H1 (cell line): ENCODE measurements at regions not wholly inside any gene's neighbourhood (a gene's known extent, or its start where the extent isn't known, plus 50 kb on each side); places are given as distances from the start of the nearest gene placed in this dataset.
A peak's percentile ranks its signal among the peaks of the same experiment; 100 is the strongest.

Experiments used
- CTCF ChIA-PET: fragments of 300-600 bp; sonication (Branson Sonifier 250); formaldehyde crosslinking; loops from one replicate; lab custom pipeline; 2021; ENCODE audit not compliant: partially characterized antibody; lab: Charles Lee
- POLR2A ChIA-PET: fragments of 300-600 bp; sonication (Branson Sonifier 250); formaldehyde crosslinking; loops from one replicate; lab custom pipeline; 2021; ENCODE audit warnings: inconsistent platforms; ENCODE audit not compliant: partially characterized antibody; lab: Charles Lee
- DNase-seq, 2 experiments: peaks; one replicate each; pipeline versions ENCODE4 v3.0.0 to v3.0.0-alpha.2; 2010 to 2022; ENCODE audit warnings: low spot score in 2 of 2, low read depth in 1 of 2, mixed read lengths in 1 of 2
- FAIRE-seq: peaks from 2 replicates; lab custom pipeline; 2011; peaks lifted over from hg19 to GRCh38; lab: Jason Lieb, UNC
- H2AFZ ChIP-seq: 2 replicates; pipeline ENCODE4 v1.8.1; 2012; ENCODE audit warnings: low read length, inconsistent platforms
- H2AK5ac ChIP-seq: 2 replicates; pipeline ENCODE4 v1.6.1; 2013; ENCODE audit warnings: low read depth, low read length
- H2BK120ac ChIP-seq: replicated peaks from 2 replicates; pipeline ENCODE3; 2013; ENCODE audit warnings: low read depth, low read length, inconsistent platforms
- H2BK12ac ChIP-seq: 2 replicates; pipeline ENCODE4 v1.6.1; 2013; ENCODE audit warnings: low read depth, low read length
- H2BK15ac ChIP-seq: 2 replicates; pipeline ENCODE4 v1.6.1; 2013; ENCODE audit warnings: low read length
- H2BK20ac ChIP-seq: 2 replicates; pipeline ENCODE4 v1.6.1; 2013; ENCODE audit warnings: low read length
- H2BK5ac ChIP-seq: 2 replicates; pipeline ENCODE4 v1.6.1; 2013; ENCODE audit warnings: low read depth, low read length
- H3K14ac ChIP-seq: 2 replicates; pipeline ENCODE4 v1.6.1; 2013; ENCODE audit warnings: inconsistent platforms; ENCODE audit not compliant: insufficient read length
- H3K18ac ChIP-seq: 2 replicates; pipeline ENCODE4 v1.6.1; 2013; ENCODE audit warnings: low read length; ENCODE audit errors: extremely low read depth
- H3K23ac ChIP-seq: 2 replicates; pipeline ENCODE4 v1.6.1; 2013; ENCODE audit warnings: inconsistent platforms; ENCODE audit not compliant: insufficient read length
- H3K23me2 ChIP-seq: 2 replicates; pipeline ENCODE4 v1.6.1; 2013; ENCODE audit warnings: low read depth, low read length
- H3K27ac ChIP-seq: 2 replicates; pipeline ENCODE4 v1.6.1; 2011; ENCODE audit warnings: low read depth, low read length, inconsistent platforms
- H3K27me3 ChIP-seq, 4 experiments: replicated peaks in 1 of 4; 1 replicate in 1 of 4; 2 replicates in 3 of 4; pipeline versions ENCODE4 v1.6.1 to v1.8.1; 2011 to 2013; ENCODE audit warnings: low read length in 3 of 4, mild to moderate bottlenecking in 3 of 4, inconsistent platforms in 2 of 4, mixed read lengths in 2 of 4, moderate library complexity in 1 of 4; ENCODE audit not compliant: control insufficient read depth in 3 of 4, insufficient read depth in 3 of 4; ENCODE audit errors: extremely low read depth in 1 of 4
- H3K36me3 ChIP-seq, 4 experiments: 2 replicates each; pipeline versions ENCODE4 v1.6.1 to v1.8.1; 2011 to 2013; ENCODE audit warnings: mild to moderate bottlenecking in 4 of 4, low read length in 3 of 4, moderate library complexity in 2 of 4, control low read depth in 1 of 4, inconsistent platforms in 1 of 4; ENCODE audit not compliant: insufficient read depth in 4 of 4, control insufficient read depth in 2 of 4
- H3K4ac ChIP-seq: replicated peaks from 2 replicates; pipeline ENCODE3; 2013; ENCODE audit warnings: low read length, low read depth, mixed read lengths, inconsistent platforms; ENCODE audit not compliant: insufficient read length
- H3K4me1 ChIP-seq, 4 experiments: replicated peaks in 1 of 4; 1 replicate in 1 of 4; 2 replicates in 3 of 4; pipeline versions ENCODE4 v1.6.1 to v1.8.1; 2011 to 2013; ENCODE audit warnings: low read length in 3 of 4, inconsistent platforms in 2 of 4, mixed read lengths in 1 of 4; ENCODE audit not compliant: insufficient read depth in 4 of 4, control insufficient read depth in 3 of 4
- H3K4me2 ChIP-seq, 2 experiments: 2 replicates each; pipeline versions ENCODE4 v1.6.1 to v1.8.1; 2011 to 2013; ENCODE audit warnings: low read depth in 2 of 2, low read length in 2 of 2, control low read depth in 1 of 2, inconsistent platforms in 1 of 2, mild to moderate bottlenecking in 1 of 2; ENCODE audit not compliant: insufficient read depth in 1 of 2
- H3K4me3 ChIP-seq, 4 experiments: fragments of 200-600, 300-600 bp in 1 of 4; sonication (generic), shearing (Covaris generic), sonication (Bioruptor Twin) in 1 of 4; 2 replicates each; pipeline versions ENCODE4 v1.5.1 to v1.8.1; 2011 to 2016; ENCODE audit warnings: low read length in 4 of 4, low read depth in 3 of 4, control low read depth in 2 of 4, inconsistent platforms in 2 of 4, mild to moderate bottlenecking in 2 of 4, mixed read lengths in 1 of 4, moderate library complexity in 1 of 4; ENCODE audit not compliant: insufficient read depth in 2 of 4; ENCODE audit errors: extremely low read depth in 1 of 4
- H3K56ac ChIP-seq: replicated peaks from 2 replicates; pipeline ENCODE3; 2013; ENCODE audit warnings: low read depth, mild to moderate bottlenecking, mixed read lengths, low read length, inconsistent platforms; ENCODE audit not compliant: insufficient read length
- H3K79me1 ChIP-seq: 2 replicates; pipeline ENCODE4 v1.6.1; 2013; ENCODE audit warnings: low read depth, low read length, control low read depth
- H3K79me2 ChIP-seq, 2 experiments: 2 replicates each; pipeline versions ENCODE4 v1.6.1 to v1.8.1; 2012 to 2013; ENCODE audit warnings: low read length in 2 of 2, mild to moderate bottlenecking in 2 of 2, inconsistent platforms in 1 of 2; ENCODE audit not compliant: insufficient read depth in 2 of 2, control insufficient read depth in 1 of 2
- H3K9ac ChIP-seq, 4 experiments: replicated peaks in 1 of 4; 1 replicate in 1 of 4; 2 replicates in 3 of 4; pipeline versions ENCODE4 v1.6.1 to v1.8.1; 2011 to 2013; ENCODE audit warnings: low read depth in 3 of 4, low read length in 3 of 4, control low read depth in 2 of 4, mild to moderate bottlenecking in 2 of 4, moderate library complexity in 2 of 4, inconsistent platforms in 1 of 4; ENCODE audit errors: extremely low read depth in 1 of 4
- H3K9me3 ChIP-seq, 2 experiments: 2 replicates each; pipeline versions ENCODE4 v1.6.1 to v1.8.1; 2012 to 2013; ENCODE audit warnings: mild to moderate bottlenecking in 2 of 2, moderate library complexity in 2 of 2, control low read depth in 1 of 2, inconsistent platforms in 1 of 2, low read depth in 1 of 2, low read length in 1 of 2, mixed read lengths in 1 of 2; ENCODE audit not compliant: insufficient read depth in 2 of 2
- H4K20me1 ChIP-seq, 2 experiments: replicated peaks in 1 of 2; 2 replicates each; pipeline versions ENCODE3 to v1.8.1; 2011 to 2013; ENCODE audit warnings: inconsistent platforms in 2 of 2, low read length in 2 of 2, mild to moderate bottlenecking in 1 of 2; ENCODE audit not compliant: insufficient read depth in 2 of 2, control insufficient read depth in 1 of 2
- H4K5ac ChIP-seq: 2 replicates; pipeline ENCODE4 v1.6.1; 2013; ENCODE audit warnings: low read length, low read depth, mixed read lengths, inconsistent platforms; ENCODE audit not compliant: insufficient read length
- H4K8ac ChIP-seq: 2 replicates; pipeline ENCODE4 v1.8.0; 2013; ENCODE audit warnings: mild to moderate bottlenecking, moderate library complexity, low read length, inconsistent platforms; ENCODE audit not compliant: insufficient read depth; ENCODE audit errors: extremely low read depth
- H4K91ac ChIP-seq: replicated peaks from 2 replicates; pipeline ENCODE3; 2013; ENCODE audit warnings: low read length, mixed read lengths, inconsistent platforms; ENCODE audit not compliant: insufficient read length
- SIX5 ChIP-seq: IDR thresholded peaks from 2 replicates; pipeline ENCODE4 v1.6.1; 2011; ENCODE audit warnings: mild to moderate bottlenecking, low read depth, low read length
- TAF7 ChIP-seq: optimal IDR thresholded peaks from 2 replicates; pipeline ENCODE3; 2011; ENCODE audit warnings: low read depth, mild to moderate bottlenecking, inconsistent platforms, low read length, moderate library complexity, borderline replicate concordance
- WGBS, 2 experiments: shearing (Covaris generic) in 1 of 2; methylation state at CpG; one replicate each; pipeline versions ENCODE4 v1.1.6 to v1.1.7; 2013 to 2015; ENCODE audit warnings: low lambda C conversion rate in 2 of 2, mixed read lengths in 2 of 2, inconsistent platforms in 1 of 2, low coverage in 1 of 2, missing lambda C conversion rate in 1 of 2; ENCODE audit not compliant: insufficient replicate concordance in 2 of 2, insufficient coverage in 1 of 2, insufficient read length in 1 of 2; ENCODE audit errors: extremely low coverage in 1 of 2, missing lambda C conversion rate in 1 of 2; 5-methylcytosine and 5-hydroxymethylcytosine counted together

GRCh38 chr2:60699617-60700016, 56.5 kb upstream of the PAPOLG start:
- no peak overlapping the region for H2BK5ac ChIP-seq
- H3K4me1 ChIP-seq: no peaks in the 10 kb centered on the region
- DNase-seq (no peak), FAIRE-seq (no peak)
- H3K79me2 ChIP-seq: no peaks in the 10 kb centered on the region
- TF ChIP-seq SIX5 (peak; percentile 38; the same call in 1 of the 2 replicates), TAF7 (no peak)
- no peak overlapping the region for H3K56ac ChIP-seq
- H3K4me3 ChIP-seq: no peak overlapping the region
- H3K14ac ChIP-seq: no peak overlapping the region
- H3K27ac ChIP-seq: no peak overlapping the region
- no peaks in the 10 kb centered on the region for H3K9me3 ChIP-seq
- POLR2A ChIA-PET: interaction anchor here (0.7 kb wide), 1 partner anchor 175 kb away, joined by 3 read pairs; no protein-coding TSS in a partner anchor
- CTCF ChIA-PET: interaction anchor here (0.8 to 1.5 kb wide), 2 partner anchors 10 to 119 kb away, joined by 3 to 5 read pairs; no protein-coding TSS in a partner anchor
- H2BK120ac ChIP-seq: no peak overlapping the region
- no peak overlapping the region for H4K8ac ChIP-seq
- H3K4ac ChIP-seq: no peak overlapping the region
- no peaks in the 10 kb centered on the region for H3K23me2 ChIP-seq
- no peak overlapping the region for H3K23ac ChIP-seq
- no peaks in the 10 kb centered on the region for H3K27me3 ChIP-seq
- no peak overlapping the region for H2BK15ac ChIP-seq
- no peak overlapping the region for H3K18ac ChIP-seq
- H2BK12ac ChIP-seq: no peak overlapping the region
- no peaks in the 10 kb centered on the region for H4K20me1 ChIP-seq
- no peaks in the 10 kb centered on the region for H3K36me3 ChIP-seq
- no peak overlapping the region for H2BK20ac ChIP-seq
- H3K4me2 ChIP-seq: no peak overlapping the region
- 86% methylated on average over 4 of the region's 4 CpGs; no CpG with 5 or more reads in 1 of the 2 experiments for WGBS, 2 experiments
- H3K79me1 ChIP-seq: no peaks in the 10 kb centered on the region
- no peak overlapping the region for H3K9ac ChIP-seq
- H2AFZ ChIP-seq: no peak overlapping the region
- H4K5ac ChIP-seq: no peak overlapping the region
- H4K91ac ChIP-seq: no peak overlapping the region
- H2AK5ac ChIP-seq: no peak overlapping the region
